GM23338 (cell line): ENCODE measurements at regions not wholly inside any gene's neighbourhood (a gene's known extent, or its start where the extent isn't known, plus 50 kb on each side); places are given as distances from the start of the nearest gene placed in this dataset.
A peak's percentile ranks its signal among the peaks of the same experiment; 100 is the strongest.

Experiments
- ATAC-seq: fragments of 200-7000 bp; cut with Tn5 transposase; 3 replicates; pipeline ENCODE4 v1.9.1; 2020
- DNase-seq: peaks from one replicate; pipeline ENCODE4 v3.0.0-alpha.2; 2015; ENCODE audit warnings: low spot score
- H2AFZ ChIP-seq: fragments of 200-600 bp; sonication (generic); 2 replicates; pipeline ENCODE4 v1.8.0; 2016; ENCODE audit warnings: antibody characterized with exemption, mild to moderate bottlenecking, moderate library complexity
- H3F3A ChIP-seq: fragments of 200-600 bp; sonication (generic); replicated peaks from 2 replicates; pipeline ENCODE4 v1.8.0; 2017; ENCODE audit warnings: antibody characterized with exemption, mixed run types, low read depth
- H3K27ac ChIP-seq: fragments of 200-600 bp; sonication (generic); 2 replicates; pipeline ENCODE4 v1.6.1; 2016; ENCODE audit warnings: low read depth
- H3K27me3 ChIP-seq: fragments of 200-600 bp; sonication (generic); 2 replicates; pipeline ENCODE4 v1.8.0; 2016; ENCODE audit warnings: mild to moderate bottlenecking, mixed run types, moderate library complexity; ENCODE audit not compliant: insufficient read depth
- H3K36me3 ChIP-seq: fragments of 200-600 bp; sonication (generic); 2 replicates; pipeline ENCODE4 v1.8.0; 2016; ENCODE audit warnings: mild to moderate bottlenecking; ENCODE audit not compliant: insufficient read depth
- H3K4me1 ChIP-seq: fragments of 200-600 bp; sonication (generic); 2 replicates; pipeline ENCODE4 v1.8.0; 2016; ENCODE audit warnings: mild to moderate bottlenecking, moderate library complexity; ENCODE audit not compliant: insufficient read depth
- H3K4me2 ChIP-seq: fragments of 200-600 bp; sonication (generic); 2 replicates; pipeline ENCODE4 v1.7.1; 2017; ENCODE audit warnings: mixed run types
- H3K4me3 ChIP-seq: fragments of 200-600 bp; sonication (generic); 2 replicates; pipeline ENCODE4 v1.6.1; 2016; ENCODE audit warnings: mixed run types
- H3K79me2 ChIP-seq: fragments of 200-600 bp; sonication (generic); replicated peaks from 2 replicates; pipeline ENCODE4 v1.8.0; 2017; ENCODE audit warnings: mild to moderate bottlenecking; ENCODE audit not compliant: insufficient read depth
- H3K9me2 ChIP-seq: fragments of 200-600 bp; sonication (generic); 2 replicates; pipeline ENCODE4 v1.8.0; 2017; ENCODE audit not compliant: insufficient read depth
- H4K20me1 ChIP-seq: fragments of 200-600 bp; sonication (generic); replicated peaks from 2 replicates; pipeline ENCODE4 v1.8.0; 2017; ENCODE audit warnings: mild to moderate bottlenecking; ENCODE audit not compliant: insufficient read depth
- H3K27ac Mint-ChIP-seq: 2 replicates; pipeline ENCODE4 v1.8.0; 2020; ENCODE audit warnings: inconsistent platforms, mild to moderate bottlenecking, moderate library complexity, mixed read lengths
- H3K27me3 Mint-ChIP-seq: 3 replicates; pipeline ENCODE4 v1.8.0; 2022; ENCODE audit warnings: low read depth, mild to moderate bottlenecking, moderate library complexity, mixed read lengths, inconsistent platforms; ENCODE audit not compliant: insufficient read depth, poor library complexity
- H3K36me3 Mint-ChIP-seq: 3 replicates; pipeline ENCODE4 v1.8.0; 2021; ENCODE audit warnings: low read depth, mild to moderate bottlenecking, inconsistent platforms, moderate library complexity, mixed read lengths
- H3K4me1 Mint-ChIP-seq: 3 replicates; pipeline ENCODE4 v1.8.0; 2020; ENCODE audit warnings: mild to moderate bottlenecking, inconsistent platforms, mixed read lengths
- H3K4me3 Mint-ChIP-seq: 3 replicates; pipeline ENCODE4 v1.8.0; 2021; ENCODE audit warnings: moderate library complexity, mild to moderate bottlenecking, inconsistent platforms, mixed read lengths
- H3K9me3 Mint-ChIP-seq: 3 replicates; pipeline ENCODE4 v1.8.0; 2020; ENCODE audit warnings: moderate library complexity, mild to moderate bottlenecking, inconsistent platforms, mixed read lengths
- CTCF ChIP-seq, 2 experiments: fragments of 200-600 bp in 1 of 2; sonication (generic) in 1 of 2; conservative IDR thresholded peaks; 2 replicates each; pipeline versions ENCODE4 v1.5.1 to v1.6.1; 2016 to 2017; ENCODE audit warnings: antibody characterized with exemption in 2 of 2, low read depth in 2 of 2, mild to moderate bottlenecking in 2 of 2, moderate library complexity in 1 of 2
- ETS1 ChIP-seq: IDR thresholded peaks from 2 replicates; pipeline ENCODE4 v1.6.1; 2016; ENCODE audit warnings: antibody characterized with exemption
- EZH2 ChIP-seq: fragments of 200-600 bp; sonication (generic); IDR thresholded peaks from one replicate; pipeline ENCODE4 v1.8.0; 2017; ENCODE audit warnings: antibody characterized with exemption, mild to moderate bottlenecking, low read depth; ENCODE audit not compliant: unreplicated experiment
- JUNB ChIP-seq: IDR thresholded peaks from one replicate; pipeline ENCODE4 v1.6.1; 2016; ENCODE audit warnings: antibody characterized with exemption; ENCODE audit not compliant: unreplicated experiment
- TF ChIP-seq, protein P1 (sequence below): IDR thresholded peaks from one replicate; pipeline ENCODE4 v1.6.1; 2018; ENCODE audit warnings: antibody characterized with exemption; ENCODE audit not compliant: unreplicated experiment

DNA sequence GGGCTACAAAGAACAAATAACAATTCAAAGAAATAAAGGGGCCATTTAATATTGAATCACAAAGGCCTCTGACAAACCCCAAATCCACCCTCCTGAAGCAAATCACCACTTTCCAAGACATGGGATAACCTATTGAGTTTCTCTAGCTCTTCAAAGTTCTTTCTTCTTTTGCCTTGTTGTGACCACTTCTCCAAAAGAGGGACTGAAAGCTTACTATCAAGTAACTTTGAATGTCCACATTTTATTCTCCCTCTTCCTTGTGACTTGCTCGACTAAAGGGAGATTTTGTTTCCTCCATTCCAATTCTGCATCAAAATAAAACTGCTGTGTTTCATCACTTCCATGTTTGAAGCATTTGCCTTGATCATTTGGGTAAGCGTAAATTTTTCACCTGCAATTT is 166.6 kb upstream of the SLC7A11 start (continued):
- no peak for TF ChIP-seq CTCF (conservative IDR thresholded peaks at IDR 0.05; ENCODE audit: low read depth in 2 of 2)

DNA sequence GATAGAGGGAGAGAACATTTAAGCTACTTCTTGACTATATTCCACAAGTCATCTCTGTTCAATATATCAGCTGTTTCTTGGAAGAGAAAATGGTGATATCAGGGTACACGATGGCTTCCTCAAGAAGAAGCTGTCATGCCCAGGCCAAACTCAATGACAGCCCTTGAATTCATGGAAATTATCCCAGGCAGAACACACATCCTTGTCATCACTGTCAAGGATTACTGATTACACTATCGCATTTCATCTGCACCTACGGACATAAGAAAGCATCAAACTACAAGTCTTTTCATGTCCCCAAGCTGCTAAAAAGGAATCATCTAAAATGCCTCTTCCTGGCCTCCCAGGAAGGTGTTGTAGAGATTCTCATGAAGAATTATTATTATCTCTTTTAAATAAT is 165.2 kb upstream of the SLC7A11 start:
- ATAC-seq = no peak
- H3K4me1 Mint-ChIP-seq = peaks cover 10% of the 10 kb centered on the region; the same call in 2 of the 3 replicates
- H3K4me2 ChIP-seq = no peak overlapping the region
- H4K20me1 ChIP-seq = no peaks in the 10 kb centered on the region
- H2AFZ ChIP-seq = peak overlapping the region; percentile 30; the same call in 1 of the 2 replicates
- H3K27me3 Mint-ChIP-seq = peaks cover 3% of the 10 kb centered on the region
- H3K4me3 Mint-ChIP-seq = no peak overlapping the region
- H3K4me1 ChIP-seq = peaks cover 8% of the 10 kb centered on the region
- H3F3A ChIP-seq = no peaks in the 10 kb centered on the region
- peaks cover 2% of the 10 kb centered on the region; the same call in 1 of the 3 replicates for H3K9me3 Mint-ChIP-seq
- no peak for DNase-seq
- H3K9me2 ChIP-seq = peaks cover 7% of the 10 kb centered on the region
- no peaks in the 10 kb centered on the region for H3K79me2 ChIP-seq
- no peaks in the 10 kb centered on the region for H3K36me3 ChIP-seq
- no peaks in the 10 kb centered on the region; the same call in 2 of the 3 replicates for H3K36me3 Mint-ChIP-seq
- no peak overlapping the region for H3K27ac ChIP-seq
- H3K4me3 ChIP-seq = no peak overlapping the region
- TF ChIP-seq, protein P1, sequence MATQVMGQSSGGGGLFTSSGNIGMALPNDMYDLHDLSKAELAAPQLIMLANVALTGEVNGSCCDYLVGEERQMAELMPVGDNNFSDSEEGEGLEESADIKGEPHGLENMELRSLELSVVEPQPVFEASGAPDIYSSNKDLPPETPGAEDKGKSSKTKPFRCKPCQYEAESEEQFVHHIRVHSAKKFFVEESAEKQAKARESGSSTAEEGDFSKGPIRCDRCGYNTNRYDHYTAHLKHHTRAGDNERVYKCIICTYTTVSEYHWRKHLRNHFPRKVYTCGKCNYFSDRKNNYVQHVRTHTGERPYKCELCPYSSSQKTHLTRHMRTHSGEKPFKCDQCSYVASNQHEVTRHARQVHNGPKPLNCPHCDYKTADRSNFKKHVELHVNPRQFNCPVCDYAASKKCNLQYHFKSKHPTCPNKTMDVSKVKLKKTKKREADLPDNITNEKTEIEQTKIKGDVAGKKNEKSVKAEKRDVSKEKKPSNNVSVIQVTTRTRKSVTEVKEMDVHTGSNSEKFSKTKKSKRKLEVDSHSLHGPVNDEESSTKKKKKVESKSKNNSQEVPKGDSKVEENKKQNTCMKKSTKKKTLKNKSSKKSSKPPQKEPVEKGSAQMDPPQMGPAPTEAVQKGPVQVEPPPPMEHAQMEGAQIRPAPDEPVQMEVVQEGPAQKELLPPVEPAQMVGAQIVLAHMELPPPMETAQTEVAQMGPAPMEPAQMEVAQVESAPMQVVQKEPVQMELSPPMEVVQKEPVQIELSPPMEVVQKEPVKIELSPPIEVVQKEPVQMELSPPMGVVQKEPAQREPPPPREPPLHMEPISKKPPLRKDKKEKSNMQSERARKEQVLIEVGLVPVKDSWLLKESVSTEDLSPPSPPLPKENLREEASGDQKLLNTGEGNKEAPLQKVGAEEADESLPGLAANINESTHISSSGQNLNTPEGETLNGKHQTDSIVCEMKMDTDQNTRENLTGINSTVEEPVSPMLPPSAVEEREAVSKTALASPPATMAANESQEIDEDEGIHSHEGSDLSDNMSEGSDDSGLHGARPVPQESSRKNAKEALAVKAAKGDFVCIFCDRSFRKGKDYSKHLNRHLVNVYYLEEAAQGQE = no peak
- TF ChIP-seq JUNB = no peak
- no peak overlapping the region for H3K27ac Mint-ChIP-seq
- no peaks in the 10 kb centered on the region for H3K27me3 ChIP-seq

- Mint-ChIP-seq H3K4me3 (no peak overlapping the region), H3K27ac (no peak overlapping the region), H3K4me1 (peaks cover 10% of the 10 kb centered on the region; the same call in 2 of the 3 replicates), H3K27me3 (peaks cover 3% of the 10 kb centered on the region), H3K9me3 (peaks cover 3% of the 10 kb centered on the region; the same call in 1 of the 3 replicates), H3K36me3 (no peaks in the 10 kb centered on the region; the same call in 2 of the 3 replicates)
- TF ChIP-seq EZH2 = no peak
- TF ChIP-seq CTCF (conservative IDR thresholded peaks at IDR 0.05; ENCODE audit: low read depth in 2 of 2) = no peak
- TF ChIP-seq ETS1 = no peak
- H3K9me2 ChIP-seq = peaks cover 2% of the 10 kb centered on the region
- peaks cover 8% of the 10 kb centered on the region for H3K4me1 ChIP-seq
- no peaks in the 10 kb centered on the region for H3K27me3 ChIP-seq
- no peaks in the 10 kb centered on the region for H3K79me2 ChIP-seq
- H3K4me3 ChIP-seq = no peak overlapping the region
- no peak overlapping the region for H3K27ac ChIP-seq
- no peak for ATAC-seq
- H4K20me1 ChIP-seq = no peaks in the 10 kb centered on the region
- H3K4me2 ChIP-seq = no peak overlapping the region
- no peaks in the 10 kb centered on the region for H3K36me3 ChIP-seq
- H3F3A ChIP-seq = no peaks in the 10 kb centered on the region
- no peak for DNase-seq
- H2AFZ ChIP-seq = peak overlapping the region; percentile 60; the same call in 1 of the 2 replicates
Observed at GRCh38 chr4:138406876-138407275, 164.7 kb upstream of the SLC7A11 start.
